ENCODE measurements at regions not wholly inside any gene's neighbourhood (a gene's known extent, or its start where the extent isn't known, plus 50 kb on each side); places are given as distances from the start of the nearest gene placed in this dataset.
"Not testable (repeated sequence)": the region's sequence is repeated elsewhere in the genome, so short reads cannot be mapped to it uniquely, and the experiment has no call there.

DNA sequence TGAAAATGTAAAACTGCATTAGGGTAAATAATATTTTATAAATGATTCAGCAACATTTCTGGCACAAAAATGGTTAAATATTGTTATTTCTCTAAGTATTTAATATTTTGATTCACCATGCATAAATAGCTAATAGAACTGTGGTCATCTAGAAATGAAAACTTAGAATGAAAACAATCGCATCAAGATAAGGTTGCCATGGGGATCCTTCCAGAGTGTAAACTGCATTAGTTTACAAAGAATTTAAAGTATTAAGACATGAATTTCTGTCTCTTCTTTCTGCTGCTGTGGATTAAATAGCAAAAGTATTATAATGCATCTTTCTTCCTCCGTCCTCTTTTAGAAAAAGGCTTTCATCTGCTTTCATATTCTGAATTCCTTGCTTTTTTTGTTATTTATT lies 1064.6 kb upstream of the SLIT2 start:
- DNase-seq (ENCODE audit: low read depth) = no peak
- TF ChIP-seq, protein P1, sequence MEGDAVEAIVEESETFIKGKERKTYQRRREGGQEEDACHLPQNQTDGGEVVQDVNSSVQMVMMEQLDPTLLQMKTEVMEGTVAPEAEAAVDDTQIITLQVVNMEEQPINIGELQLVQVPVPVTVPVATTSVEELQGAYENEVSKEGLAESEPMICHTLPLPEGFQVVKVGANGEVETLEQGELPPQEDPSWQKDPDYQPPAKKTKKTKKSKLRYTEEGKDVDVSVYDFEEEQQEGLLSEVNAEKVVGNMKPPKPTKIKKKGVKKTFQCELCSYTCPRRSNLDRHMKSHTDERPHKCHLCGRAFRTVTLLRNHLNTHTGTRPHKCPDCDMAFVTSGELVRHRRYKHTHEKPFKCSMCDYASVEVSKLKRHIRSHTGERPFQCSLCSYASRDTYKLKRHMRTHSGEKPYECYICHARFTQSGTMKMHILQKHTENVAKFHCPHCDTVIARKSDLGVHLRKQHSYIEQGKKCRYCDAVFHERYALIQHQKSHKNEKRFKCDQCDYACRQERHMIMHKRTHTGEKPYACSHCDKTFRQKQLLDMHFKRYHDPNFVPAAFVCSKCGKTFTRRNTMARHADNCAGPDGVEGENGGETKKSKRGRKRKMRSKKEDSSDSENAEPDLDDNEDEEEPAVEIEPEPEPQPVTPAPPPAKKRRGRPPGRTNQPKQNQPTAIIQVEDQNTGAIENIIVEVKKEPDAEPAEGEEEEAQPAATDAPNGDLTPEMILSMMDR (conservative IDR thresholded peaks at IDR 0.05; ENCODE audit: low read length) = no peak
- no peak overlapping the region for H3K4me3 ChIP-seq (ENCODE audit: low read length)

DNA sequence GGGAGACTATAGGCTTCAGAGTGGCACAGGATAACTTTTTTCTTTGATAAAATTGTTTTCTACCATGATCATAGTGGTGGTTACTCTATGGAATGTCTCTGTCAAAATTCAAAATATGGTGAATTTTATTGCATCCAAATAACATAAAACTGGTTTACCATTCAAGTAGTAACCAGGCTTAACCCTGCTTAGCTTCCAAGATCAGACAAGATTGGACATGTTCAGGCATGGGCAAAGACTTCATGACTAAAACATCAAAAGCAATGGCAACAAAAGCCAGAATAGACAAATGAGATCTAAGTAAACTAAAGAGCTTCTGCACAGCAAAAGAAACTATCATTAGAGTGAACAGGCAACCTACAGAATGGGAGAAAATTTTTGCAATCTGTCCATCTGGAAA lies 1070.1 kb upstream of the SLIT2 start:
- H3K4me3 ChIP-seq (ENCODE audit: low read length); DNase-seq (ENCODE audit: low read depth): not testable (repeated sequence)

DNA sequence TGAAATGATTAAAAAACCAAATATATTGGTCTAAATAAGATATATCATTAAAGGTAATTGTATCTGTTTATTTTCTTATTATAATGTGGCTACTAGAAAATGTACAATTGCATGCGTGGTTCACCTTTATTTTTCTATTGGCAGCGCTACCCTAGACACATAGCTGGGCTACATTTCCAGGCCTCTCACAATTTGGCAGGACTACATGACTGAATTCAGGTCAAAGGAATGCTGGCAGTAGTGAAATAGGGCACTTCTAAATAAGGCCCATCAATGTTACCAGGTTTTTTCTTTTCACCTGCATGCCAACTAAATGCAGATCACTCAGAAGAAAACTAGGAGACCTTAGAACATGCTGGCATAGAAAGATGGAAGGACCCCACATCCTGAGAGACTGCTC lies 1072.9 kb upstream of the SLIT2 start:
- H3K4me3 ChIP-seq (ENCODE audit: low read length) = no peak overlapping the region
- TF ChIP-seq, protein P1 (conservative IDR thresholded peaks at IDR 0.05; ENCODE audit: low read length) = no peak
- no peak for DNase-seq (ENCODE audit: low read depth)

DNA sequence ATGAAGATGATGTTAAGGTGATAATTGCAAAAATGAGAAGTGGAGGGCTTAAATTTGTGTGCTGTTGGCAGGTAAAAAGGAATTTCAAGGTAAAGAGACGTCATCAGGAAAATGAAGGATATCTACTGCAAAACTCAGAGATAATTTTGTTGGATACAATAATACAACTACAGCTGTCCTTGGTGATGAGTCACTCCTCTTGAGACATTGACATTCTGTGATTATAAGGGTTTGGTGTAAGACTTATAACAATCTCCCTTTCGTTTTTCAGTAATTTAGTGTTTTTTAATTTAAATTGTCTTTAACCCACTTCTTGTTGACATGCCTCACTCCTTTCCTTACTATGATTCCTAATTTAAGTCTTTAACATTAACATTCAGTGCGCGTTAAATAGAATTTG lies 1074.1 kb upstream of the SLIT2 start:
- no peak overlapping the region for H3K4me3 ChIP-seq (ENCODE audit: low read length)
- TF ChIP-seq, protein P1 (conservative IDR thresholded peaks at IDR 0.05; ENCODE audit: low read length) = no peak
- DNase-seq (ENCODE audit: low read depth) = no peak

DNA sequence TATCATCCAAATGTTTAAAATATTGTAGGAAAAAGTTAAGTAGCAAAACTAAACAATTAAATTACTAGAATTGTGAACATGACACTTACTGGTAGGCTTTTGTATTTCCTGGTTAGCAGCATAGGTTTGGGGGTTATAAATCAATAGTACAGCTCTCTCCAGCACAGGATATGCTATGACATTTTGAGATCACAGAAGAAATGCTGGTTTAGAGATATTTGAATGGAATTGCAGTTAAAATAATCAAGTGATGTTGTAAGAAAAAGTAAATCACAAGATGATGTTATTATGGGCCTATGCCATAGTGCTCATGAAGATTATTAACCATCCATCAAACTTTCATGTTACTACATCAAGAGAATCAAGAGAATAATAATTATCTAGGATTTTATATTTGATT lies 1079.9 kb upstream of the SLIT2 start:
- TF ChIP-seq, protein P1 (conservative IDR thresholded peaks at IDR 0.05; ENCODE audit: low read length) = no peak
- H3K4me3 ChIP-seq (ENCODE audit: low read length) = no peak overlapping the region
- no peak for DNase-seq (ENCODE audit: low read depth)

DNA sequence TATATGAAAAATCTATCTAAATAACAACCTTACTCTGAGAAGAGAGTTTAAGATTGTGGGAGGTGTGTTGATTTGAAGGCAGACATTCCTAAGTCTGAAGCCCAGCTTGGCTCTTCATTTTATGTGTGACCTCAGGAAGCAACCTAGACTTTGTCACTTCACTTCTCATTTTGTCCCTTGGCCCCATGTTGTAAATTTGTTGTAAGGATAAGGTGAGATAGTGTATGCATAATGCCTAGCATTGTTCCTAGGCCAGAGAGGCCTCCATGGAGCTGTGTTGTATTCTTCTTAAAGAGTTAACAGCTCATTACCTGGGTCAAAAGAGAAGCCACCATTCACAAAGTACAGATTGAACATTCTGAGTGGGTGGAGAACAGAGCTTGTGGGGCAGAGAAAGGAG lies 1084.4 kb upstream of the SLIT2 start:
- TF ChIP-seq, protein P1 (conservative IDR thresholded peaks at IDR 0.05; ENCODE audit: low read length) = no peak
- H3K4me3 ChIP-seq (ENCODE audit: low read length) = no peak overlapping the region
- DNase-seq (ENCODE audit: low read depth) = no peak

DNA sequence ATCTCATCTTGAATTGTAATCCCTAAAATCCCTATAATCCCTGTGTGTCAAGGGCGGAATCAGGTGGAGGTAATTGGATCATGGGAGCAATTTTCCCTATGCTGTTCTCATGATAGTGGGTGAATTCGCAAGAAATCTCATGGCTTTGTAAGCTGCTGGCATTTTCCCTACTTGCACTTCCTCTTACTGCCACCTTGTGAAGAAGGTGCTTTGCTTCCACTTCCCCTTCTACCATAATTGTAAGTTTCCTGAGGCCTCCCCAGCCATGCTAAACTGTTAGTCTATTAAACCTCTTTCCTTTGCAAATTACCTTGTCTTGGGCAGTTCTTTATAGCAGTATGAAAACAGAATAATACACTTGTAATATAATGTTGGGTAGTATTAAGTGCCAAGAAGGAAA lies 1087.4 kb upstream of the SLIT2 start:
- no peak for DNase-seq (ENCODE audit: low read depth)
- no peak overlapping the region for H3K4me3 ChIP-seq (ENCODE audit: low read length)
- TF ChIP-seq, protein P1 (conservative IDR thresholded peaks at IDR 0.05; ENCODE audit: low read length) = no peak

DNA sequence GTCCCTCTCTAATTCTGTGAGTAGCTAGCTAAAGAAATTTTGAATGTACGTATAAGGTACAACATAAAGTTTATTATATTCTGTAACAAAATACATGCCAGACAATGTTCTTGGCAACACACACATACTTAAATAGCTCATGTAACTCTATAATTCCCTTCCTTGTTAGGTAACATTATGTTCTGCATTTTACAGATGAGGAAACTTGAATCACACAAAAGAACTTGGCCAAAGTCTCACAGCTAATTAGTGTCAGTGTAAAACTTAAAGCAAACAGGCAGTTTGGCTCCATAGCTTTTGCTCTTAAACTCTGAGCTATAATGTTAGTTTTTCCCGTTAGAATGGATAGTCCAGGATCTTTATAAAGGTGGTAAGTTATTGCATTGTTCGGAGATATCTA lies 1091.8 kb upstream of the SLIT2 start:
- no peak overlapping the region for H3K4me3 ChIP-seq (ENCODE audit: low read length)
- DNase-seq (ENCODE audit: low read depth) = no peak
- TF ChIP-seq, protein P1 (conservative IDR thresholded peaks at IDR 0.05; ENCODE audit: low read length) = no peak
